ENCODE measurements at regions not wholly inside any gene's neighbourhood (a gene's known extent, or its start where the extent isn't known, plus 50 kb on each side); places are given as distances from the start of the nearest gene placed in this dataset.
A peak's percentile ranks its signal among the peaks of the same experiment; 100 is the strongest.
"Not testable (repeated sequence)": the region's sequence is repeated elsewhere in the genome, so short reads cannot be mapped to it uniquely, and the experiment has no call there.

- DNase-seq, result no peak
Observed at GRCh38 chr6:99802396-99803031, 191.5 kb downstream of the MCHR2 start.

GRCh38 chr6:99808992-99809391 is 185.0 kb downstream of the MCHR2 start:
- no peak for DNase-seq

- DNase-seq, result no peak
Observed at GRCh38 chr6:99810295-99810694, 183.7 kb downstream of the MCHR2 start.

GRCh38 chr6:99810942-99811620 is 182.9 kb downstream of the MCHR2 start:
- no peak for DNase-seq

- DNase-seq, result no peak
Observed at GRCh38 chr6:99811636-99812035, 182.4 kb downstream of the MCHR2 start.

GRCh38 chr6:99813565-99813964 is 180.5 kb downstream of the MCHR2 start:
- DNase-seq, result no peak

- no peak for DNase-seq
Observed at GRCh38 chr6:99814230-99814928, 179.6 kb downstream of the MCHR2 start.

- no peak for DNase-seq
Observed at GRCh38 chr6:99816795-99817194, 177.2 kb downstream of the MCHR2 start.

- no peak for DNase-seq
Observed at GRCh38 chr6:99818161-99818560, 175.9 kb downstream of the MCHR2 start.

GRCh38 chr6:99819853-99820252 is 174.2 kb downstream of the MCHR2 start:
- DNase-seq, result no peak

GRCh38 chr6:99821164-99821563 is 172.9 kb downstream of the MCHR2 start:
- no peak for DNase-seq

GRCh38 chr6:99822741-99823512 is 171.1 kb downstream of the MCHR2 start:
- DNase-seq, result peak; percentile 18

GRCh38 chr6:99823513-99824235 is 170.3 kb downstream of the MCHR2 start:
- DNase-seq, result not testable (repeated sequence)

- DNase-seq, result no peak
Observed at GRCh38 chr6:99833034-99833433, 161.0 kb downstream of the MCHR2 start.

GRCh38 chr6:99836471-99836870 is 157.6 kb downstream of the MCHR2 start:
- no peak for DNase-seq

- no peak for DNase-seq
Observed at GRCh38 chr6:99838607-99839006, 155.4 kb downstream of the MCHR2 start.

GRCh38 chr6:99841297-99841696 is 152.7 kb downstream of the MCHR2 start:
- DNase-seq, result no peak

- DNase-seq, result no peak
Observed at GRCh38 chr6:99846006-99846405, 148.0 kb downstream of the MCHR2 start.

GRCh38 chr6:99850841-99851240 is 143.2 kb downstream of the MCHR2 start:
- DNase-seq, result no peak

- no peak for DNase-seq
Observed at GRCh38 chr6:99852031-99852430, 142.0 kb downstream of the MCHR2 start.

GRCh38 chr6:99867026-99867425 is 127.0 kb downstream of the MCHR2 start:
- no peak for DNase-seq

GRCh38 chr6:99868074-99868702 is 125.8 kb downstream of the MCHR2 start:
- peak; percentile 3 for DNase-seq

Data from NCI-H524 treated with DMSO at 0.1 percent for 48 hours (cell line).